ENCODE measurements at regions not wholly inside any gene's neighbourhood (a gene's known extent, or its start where the extent isn't known, plus 50 kb on each side); places are given as distances from the start of the nearest gene placed in this dataset.

GRCh38 chr12:91894911-91895310 lies 250.7 kb downstream of the BTG1 start:
- TF ChIP-seq, protein P1, sequence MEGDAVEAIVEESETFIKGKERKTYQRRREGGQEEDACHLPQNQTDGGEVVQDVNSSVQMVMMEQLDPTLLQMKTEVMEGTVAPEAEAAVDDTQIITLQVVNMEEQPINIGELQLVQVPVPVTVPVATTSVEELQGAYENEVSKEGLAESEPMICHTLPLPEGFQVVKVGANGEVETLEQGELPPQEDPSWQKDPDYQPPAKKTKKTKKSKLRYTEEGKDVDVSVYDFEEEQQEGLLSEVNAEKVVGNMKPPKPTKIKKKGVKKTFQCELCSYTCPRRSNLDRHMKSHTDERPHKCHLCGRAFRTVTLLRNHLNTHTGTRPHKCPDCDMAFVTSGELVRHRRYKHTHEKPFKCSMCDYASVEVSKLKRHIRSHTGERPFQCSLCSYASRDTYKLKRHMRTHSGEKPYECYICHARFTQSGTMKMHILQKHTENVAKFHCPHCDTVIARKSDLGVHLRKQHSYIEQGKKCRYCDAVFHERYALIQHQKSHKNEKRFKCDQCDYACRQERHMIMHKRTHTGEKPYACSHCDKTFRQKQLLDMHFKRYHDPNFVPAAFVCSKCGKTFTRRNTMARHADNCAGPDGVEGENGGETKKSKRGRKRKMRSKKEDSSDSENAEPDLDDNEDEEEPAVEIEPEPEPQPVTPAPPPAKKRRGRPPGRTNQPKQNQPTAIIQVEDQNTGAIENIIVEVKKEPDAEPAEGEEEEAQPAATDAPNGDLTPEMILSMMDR (IDR thresholded peaks at IDR 0.05; ENCODE audit: borderline replicate concordance, control extremely low read depth, extremely low read depth, insufficient read depth, missing control alignments): no peak
- in situ Hi-C loops (cut with MboI; ENCODE audit: low sequenced_read_pairs, unreplicated experiment): no loop called here
- no peak for DNase-seq (ENCODE audit: low spot score)

DNA sequence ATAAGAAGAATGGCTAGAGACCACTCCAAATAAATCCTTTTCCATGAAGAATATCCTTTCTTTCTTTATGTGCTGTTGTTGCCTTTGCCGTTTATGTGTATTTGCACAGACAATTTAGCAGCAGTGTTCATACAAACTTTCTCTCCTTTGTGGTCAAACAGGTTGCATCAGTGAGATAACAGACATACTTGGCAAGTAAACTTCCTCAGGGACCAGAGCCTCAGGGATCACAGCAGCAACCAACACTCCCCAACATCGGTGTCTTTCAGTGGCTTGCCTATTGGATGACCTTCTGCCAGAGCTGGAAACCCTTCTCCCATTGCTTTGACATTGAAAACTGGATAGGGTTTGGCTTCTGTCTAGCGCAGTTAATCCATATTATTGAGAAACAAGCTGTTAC lies 252.2 kb downstream of the BTG1 start:
- TF ChIP-seq, protein P1 (IDR thresholded peaks at IDR 0.05; ENCODE audit: borderline replicate concordance, control extremely low read depth, extremely low read depth, insufficient read depth, missing control alignments): no peak
- no peak for DNase-seq (ENCODE audit: low spot score)
- in situ Hi-C loops (cut with MboI; ENCODE audit: low sequenced_read_pairs, unreplicated experiment): no loop called here

DNA sequence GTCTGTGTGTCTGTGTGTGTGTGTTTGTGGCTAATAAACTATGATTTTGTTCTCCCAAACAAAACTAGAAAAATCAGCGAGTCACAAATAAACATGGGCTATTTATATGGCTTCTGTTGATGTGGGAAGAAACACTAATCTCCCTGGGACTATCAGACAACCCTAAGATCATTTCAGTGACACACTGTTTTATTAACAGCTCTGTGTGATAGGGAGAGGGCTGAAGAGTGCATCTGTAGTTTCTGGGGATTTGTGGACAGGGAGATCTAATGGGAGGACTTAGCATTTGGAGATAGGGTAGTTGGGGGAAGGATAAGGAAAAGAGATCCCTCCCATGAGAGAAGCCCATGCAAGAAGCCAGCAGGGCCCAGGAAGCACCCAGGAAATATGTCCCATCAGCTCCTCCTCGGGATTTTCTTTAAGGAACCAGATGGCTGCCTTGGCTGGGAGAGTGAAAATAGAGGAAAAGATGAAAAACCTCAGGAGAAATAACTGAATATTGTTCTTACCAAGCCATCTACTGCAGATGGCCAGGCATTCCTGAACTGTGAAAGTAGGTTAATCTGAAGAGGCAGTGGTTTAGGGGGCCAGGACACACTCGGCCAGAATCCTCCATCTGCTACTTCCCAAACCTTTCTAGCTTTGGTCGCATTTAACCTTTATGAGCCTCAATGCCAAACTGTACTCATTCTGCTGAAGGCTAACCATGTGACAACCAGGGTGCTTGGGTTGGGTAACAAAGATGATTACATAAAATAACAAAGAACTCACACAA lies 253.4 kb downstream of the BTG1 start:
- in situ Hi-C loops (cut with MboI; ENCODE audit: low sequenced_read_pairs, unreplicated experiment): no loop called here
- DNase-seq (ENCODE audit: low spot score): no peak
- TF ChIP-seq, protein P1 (IDR thresholded peaks at IDR 0.05; ENCODE audit: borderline replicate concordance, control extremely low read depth, extremely low read depth, insufficient read depth, missing control alignments): no peak

- no peak for DNase-seq (ENCODE audit: low spot score)
- in situ Hi-C loops (cut with MboI; ENCODE audit: low sequenced_read_pairs, unreplicated experiment): no loop called here
- TF ChIP-seq, protein P1 (IDR thresholded peaks at IDR 0.05; ENCODE audit: borderline replicate concordance, control extremely low read depth, extremely low read depth, insufficient read depth, missing control alignments): no peak
Measured at GRCh38 chr12:91890742-91891141, 254.9 kb downstream of the BTG1 start.

DNA sequence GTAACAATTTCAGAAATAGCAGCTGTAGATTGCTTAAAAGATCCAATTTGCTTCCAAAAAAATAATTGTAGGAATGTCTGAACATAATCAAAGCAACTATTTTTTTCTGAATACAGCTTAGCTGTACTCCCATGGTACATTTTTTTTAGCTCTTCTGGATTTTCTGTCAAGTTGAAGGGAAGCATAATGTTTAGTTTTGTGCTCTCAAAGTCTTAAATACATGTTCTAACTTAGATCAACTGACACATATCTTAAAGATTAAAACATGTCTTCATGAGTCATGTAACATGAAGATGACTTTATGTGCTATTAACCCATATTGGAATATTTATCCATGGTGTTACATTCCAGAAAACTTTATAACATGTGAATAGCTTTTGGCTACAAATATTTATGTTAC lies 255.7 kb downstream of the BTG1 start:
- TF ChIP-seq, protein P1 (IDR thresholded peaks at IDR 0.05; ENCODE audit: borderline replicate concordance, control extremely low read depth, extremely low read depth, insufficient read depth, missing control alignments): no peak
- in situ Hi-C loops (cut with MboI; ENCODE audit: low sequenced_read_pairs, unreplicated experiment): no loop called here
- no peak for DNase-seq (ENCODE audit: low spot score)

- DNase-seq (ENCODE audit: low spot score): no peak
- TF ChIP-seq, protein P1 (IDR thresholded peaks at IDR 0.05; ENCODE audit: borderline replicate concordance, control extremely low read depth, extremely low read depth, insufficient read depth, missing control alignments): no peak
- in situ Hi-C loops (cut with MboI; ENCODE audit: low sequenced_read_pairs, unreplicated experiment): no loop called here
Measured at GRCh38 chr12:91889059-91889458, 256.6 kb downstream of the BTG1 start.

Measured in GM13976 (cell line).